Heart left ventricle (tissue), 16 donors: ENCODE measurements at regions not wholly inside any gene's neighbourhood (a gene's known extent, or its start where the extent isn't known, plus 50 kb on each side); places are given as distances from the start of the nearest gene placed in this dataset.

Experiments
- ATAC-seq, 4 donors: fragments of 200-7000 bp; cut with Tn5 transposase; one replicate each; pipeline ENCODE4 v1.9.1; 2020 to 2022; ENCODE audit warnings: moderate library complexity in 4 of 4, mild to moderate bottlenecking in 3 of 4, moderate number of reproducible peaks in 1 of 4
- DNase-seq, 5 donors: peaks; one replicate each; pipeline ENCODE4 v3.0.0-alpha.2; 2020
- H3K27ac ChIP-seq, 12 donors: fragments of 200-600 bp; sonication (generic) in 4 of 12; one replicate each; pipeline versions ENCODE4 v1.5.0 to v1.8.0; 2016 to 2022; ENCODE audit warnings: mild to moderate bottlenecking in 2 of 12
- H3K27me3 ChIP-seq, 9 donors: fragments of 200-600 bp; sonication (generic) in 2 of 9; one replicate each; pipeline versions ENCODE4 v1.5.1 to v1.8.0; 2016 to 2022; ENCODE audit warnings: mild to moderate bottlenecking in 3 of 9
- H3K36me3 ChIP-seq, 9 donors: fragments of 200-600 bp; sonication (generic) in 2 of 9; one replicate each; pipeline versions ENCODE4 v1.5.0 to v1.8.0; 2018 to 2022; ENCODE audit warnings: mild to moderate bottlenecking in 2 of 9
- H3K4me1 ChIP-seq, 12 donors: fragments of 200-600 bp; sonication (generic) in 4 of 12; one replicate each; pipeline versions ENCODE4 v1.5.0 to v1.8.0; 2016 to 2022; ENCODE audit warnings: mild to moderate bottlenecking in 3 of 12
- H3K4me3 ChIP-seq, 12 donors: fragments of 200-600 bp; sonication (generic) in 4 of 12; one replicate each; pipeline versions ENCODE4 v1.5.0 to v1.8.0; 2017 to 2022; ENCODE audit warnings: mild to moderate bottlenecking in 9 of 12, moderate library complexity in 4 of 12
- H3K9me3 ChIP-seq, 12 donors: fragments of 200-600 bp; sonication (generic) in 4 of 12; one replicate each; pipeline versions ENCODE4 v1.5.0 to v1.8.0; 2016 to 2022; ENCODE audit warnings: mild to moderate bottlenecking in 1 of 12
- CTCF ChIP-seq, 12 donors: fragments of 200-600 bp; sonication (generic) in 4 of 12; IDR thresholded peaks; one replicate each; pipeline versions ENCODE4 v1.5.0 to v1.8.0; 2018 to 2022; ENCODE audit warnings: antibody characterized with exemption in 12 of 12, mild to moderate bottlenecking in 5 of 12
- POLR2A ChIP-seq, 2 donors: fragments of 450-650 bp; IDR thresholded peaks; one replicate each; pipeline ENCODE4 v1.6.1; 2017; ENCODE audit warnings: antibody characterized with exemption in 2 of 2, mild to moderate bottlenecking in 2 of 2, moderate library complexity in 2 of 2
- WGBS, 4 donors: extraction: QIAGEN DNeasy Blood & Tissue Kit in 2 of 4; methylation state at CpG; one replicate each; pipeline versions ENCODE4 v1.1.5 to v1.1.7; 2013 to 2018; 5-methylcytosine and 5-hydroxymethylcytosine counted together
- intact Hi-C, 10 donors: fragments of 100-400 bp; cut with DNase I; formaldehyde crosslinking; loops; one replicate each; pipeline versions ENCODE4 v1.11.1 to v1.14.2; 2022
- donor health status: ischemic (EF 13 %, LVEDD 7.1; RV severe dilation, severe dysfunction).
- donor health status: healthy with polysubstance abuse.
- donor health status: DM: no; HTN: yes; CAD: no.
- donor health status: DM: no; HTN: no; CAD: no.
- donor health status: ischemic (EF 25% LVEDD 6.9; RV normal size, moderate dysfunction).
- donor health status: ischemic (EF 25% LVEDD 5.7; RV mildly dilated, moderate dysfunction).
- donor health status: healthy.
- donor health status: DM: yes; HTN: yes; CAD: no.
- donor health status: ischemic (EF 35%, LVEDD 5.7; RV mildly dilated, moderate dysfunction).
- donor health status: nonischemic (EF 11% LVEDD 7.7; RV severe dilation, severe dysfunction).
- donor health status: DM: yes; HTN: yes; CAD: no.
- donor health status: PGD.
- donor health status: ischemic (EF 29% LVEDD 5.4; RV normal size, mild dysfunction).
- donor health status: nonischemic (EF 23%, LVEDD 6.1; RV moderate dilation, normal function).

- 25 to 42% (median 33%) methylated on average over 1 of the region's 1 CpG for WGBS, 4 donors
- DNase-seq = no peak
- intact Hi-C loops = loop anchor here in 1 of 10 donors (10.0 kb wide), 1 partner anchor 271 kb away; no protein-coding TSS in a partner anchor
- no peak overlapping the region for H3K4me3 ChIP-seq
- no peak for TF ChIP-seq POLR2A (IDR thresholded peaks at IDR 0.05)
- TF ChIP-seq CTCF (IDR thresholded peaks at IDR 0.05) = no peak
- peaks cover 0 to 26% (median 13%) of the 10 kb centered on the region in 12 donors for H3K4me1 ChIP-seq
- no peak for ATAC-seq
- no peaks in the 10 kb centered on the region for H3K36me3 ChIP-seq
- no peaks in the 10 kb centered on the region for H3K27me3 ChIP-seq
- H3K27ac ChIP-seq = no peak overlapping the region
- H3K9me3 ChIP-seq = no peaks in the 10 kb centered on the region
Observed at GRCh38 chr2:220955776-220956175, 616.3 kb downstream of the EPHA4 start.

GRCh38 chr2:220956429-220956828, 615.7 kb downstream of the EPHA4 start:
- no peak for ATAC-seq
- intact Hi-C loops = loop anchor here in 1 of 10 donors (10.0 kb wide), 1 partner anchor 272 kb away; no protein-coding TSS in a partner anchor
- H3K27ac ChIP-seq = no peak overlapping the region
- TF ChIP-seq POLR2A (IDR thresholded peaks at IDR 0.05) = no peak
- TF ChIP-seq CTCF (IDR thresholded peaks at IDR 0.05) = no peak
- H3K9me3 ChIP-seq = no peaks in the 10 kb centered on the region
- no peak for DNase-seq
- 56 to 72% (median 66%) methylated on average over 2 of the region's 2 CpGs for WGBS, 4 donors
- H3K4me3 ChIP-seq = no peak overlapping the region
- H3K27me3 ChIP-seq = no peaks in the 10 kb centered on the region
- no peaks in the 10 kb centered on the region for H3K36me3 ChIP-seq
- H3K4me1 ChIP-seq = peaks cover 0 to 31% (median 17%) of the 10 kb centered on the region in 12 donors

- no peaks in the 10 kb centered on the region for H3K27me3 ChIP-seq
- TF ChIP-seq CTCF (IDR thresholded peaks at IDR 0.05) = no peak
- no peak for TF ChIP-seq POLR2A (IDR thresholded peaks at IDR 0.05)
- H3K36me3 ChIP-seq = no peaks in the 10 kb centered on the region
- peaks cover 0 to 43% (median 20%) of the 10 kb centered on the region in 12 donors for H3K4me1 ChIP-seq
- H3K27ac ChIP-seq = peak overlapping the region in 6 of 12 donors; percentile 22 to 54 (median 34)
- H3K9me3 ChIP-seq = no peaks in the 10 kb centered on the region
- DNase-seq (peak in 4 of 5 donors; percentile 32 to 46 (median 37)), ATAC-seq (peak; percentile 76 to 92 (median 86))
- 5 to 35% (median 21%) methylated on average over 1 of the region's 1 CpG for WGBS, 4 donors
- intact Hi-C loops = loop anchor here in 1 of 10 donors (10.0 kb wide), 1 partner anchor 275 kb away; no protein-coding TSS in a partner anchor
- no peak overlapping the region for H3K4me3 ChIP-seq
Observed at GRCh38 chr2:220959391-220959802, 612.7 kb downstream of the EPHA4 start.

GRCh38 chr2:220961143-220961860, 610.8 kb downstream of the EPHA4 start:
- DNase-seq = peak in 2 of 5 donors; percentile 27 to 28
- 76 to 88% (median 83%) methylated on average over 2 of the region's 2 CpGs for WGBS, 4 donors
- Histone ChIP-seq H3K9me3 (no peaks in the 10 kb centered on the region), H3K27me3 (no peaks in the 10 kb centered on the region), H3K36me3 (no peaks in the 10 kb centered on the region), H3K4me3 (no peak overlapping the region), H3K4me1 (peaks cover 0 to 42% (median 20%) of the 10 kb centered on the region in 12 donors), H3K27ac (no peak overlapping the region)
- ATAC-seq = peak in 1 of 4 donors; percentile 49
- no peak for TF ChIP-seq POLR2A (IDR thresholded peaks at IDR 0.05)
- TF ChIP-seq CTCF (IDR thresholded peaks at IDR 0.05) = no peak
- intact Hi-C loops = no loop called here
